Neural progenitor cell (in vitro differentiated cells): ENCODE measurements at regions not wholly inside any gene's neighbourhood (a gene's known extent, or its start where the extent isn't known, plus 50 kb on each side); places are given as distances from the start of the nearest gene placed in this dataset.
"Not testable (repeated sequence)": the region's sequence is repeated elsewhere in the genome, so short reads cannot be mapped to it uniquely, and the experiment has no call there.

Source experiments
- DNase-seq: peaks from one replicate; pipeline ENCODE4 v3.0.0-alpha.2; 2016; ENCODE audit warnings: low spot score
- H2AFZ ChIP-seq: fragments of 200-600 bp; sonication (generic); replicated peaks from 2 replicates; pipeline ENCODE4 v1.6.1; 2016; ENCODE audit warnings: antibody characterized with exemption
- H3F3A ChIP-seq: fragments of 200-600 bp; sonication (generic); 2 replicates; pipeline ENCODE4 v1.6.1; 2016; ENCODE audit warnings: antibody characterized with exemption, low read depth
- H3K27ac ChIP-seq: fragments of 200-600 bp; sonication (generic); 2 replicates; pipeline ENCODE4 v1.5.1; 2016; ENCODE audit warnings: mild to moderate bottlenecking
- H3K27me3 ChIP-seq: fragments of 200-600 bp; sonication (generic); 2 replicates; pipeline ENCODE4 v1.6.1; 2016; ENCODE audit warnings: mild to moderate bottlenecking, moderate library complexity
- H3K36me3 ChIP-seq: fragments of 200-600 bp; sonication (generic); 2 replicates; pipeline ENCODE4 v1.5.1; 2016
- H3K4me1 ChIP-seq: fragments of 200-600 bp; sonication (generic); 2 replicates; pipeline ENCODE4 v1.6.1; 2016; ENCODE audit warnings: mixed run types
- H3K4me2 ChIP-seq: fragments of 200-600 bp; sonication (generic); 2 replicates; pipeline ENCODE4 v1.6.1; 2016
- H3K4me3 ChIP-seq: fragments of 200-600 bp; sonication (generic); 2 replicates; pipeline ENCODE4 v1.5.1; 2016
- H3K79me2 ChIP-seq: fragments of 200-600 bp; sonication (generic); 2 replicates; pipeline ENCODE4 v1.6.1; 2016; ENCODE audit warnings: low read depth
- H3K9ac ChIP-seq: fragments of 200-600 bp; sonication (generic); 2 replicates; pipeline ENCODE4 v1.6.1; 2016
- H3K9me3 ChIP-seq: fragments of 200-600 bp; sonication (generic); 2 replicates; pipeline ENCODE4 v1.5.1; 2016; ENCODE audit warnings: low read depth
- H4K20me1 ChIP-seq: fragments of 200-600 bp; sonication (generic); 2 replicates; pipeline ENCODE4 v1.6.1; 2016; ENCODE audit warnings: low read depth
- H3K27ac Mint-ChIP-seq: 3 replicates; pipeline ENCODE4 v1.8.0; 2021; ENCODE audit warnings: mixed read lengths
- H3K27me3 Mint-ChIP-seq: 2 replicates; pipeline ENCODE4 v1.8.0; 2022; ENCODE audit warnings: low read depth, mild to moderate bottlenecking, inconsistent platforms, moderate library complexity, mixed read lengths; ENCODE audit not compliant: insufficient read depth
- H3K36me3 Mint-ChIP-seq: 3 replicates; pipeline ENCODE4 v1.8.0; 2021; ENCODE audit warnings: mixed read lengths
- H3K4me1 Mint-ChIP-seq: 3 replicates; pipeline ENCODE4 v1.8.0; 2021; ENCODE audit warnings: mixed read lengths
- H3K4me3 Mint-ChIP-seq: 3 replicates; pipeline ENCODE4 v1.8.0; 2021; ENCODE audit warnings: mild to moderate bottlenecking, moderate library complexity, mixed read lengths
- H3K9me3 Mint-ChIP-seq: 3 replicates; pipeline ENCODE4 v1.8.0; 2020; ENCODE audit warnings: mixed read lengths
- CTCF ChIP-seq: fragments of 200-600 bp; sonication (generic); IDR thresholded peaks from 2 replicates; pipeline ENCODE4 v1.5.1; 2017; ENCODE audit warnings: antibody characterized with exemption, mild to moderate bottlenecking
- EZH2 ChIP-seq: fragments of 200-600 bp; sonication (generic); IDR thresholded peaks from 2 replicates; pipeline ENCODE4 v1.6.1; 2017; ENCODE audit warnings: antibody characterized with exemption, mild to moderate bottlenecking, moderate library complexity
- EZH2phosphoT487 ChIP-seq: fragments of 200-600 bp; sonication (generic); IDR thresholded peaks from 2 replicates; pipeline ENCODE4 v1.6.1; 2017; ENCODE audit warnings: antibody characterized with exemption

- H3F3A ChIP-seq, H3K27ac Mint-ChIP-seq: not testable (repeated sequence)
Measured at GRCh38 chr2:131774955-131775555, 247.4 kb downstream of the CCDC74A start.

GRCh38 chr2:131775903-131776506 is 248.3 kb downstream of the CCDC74A start:
- H3K4me3 ChIP-seq, H4K20me1 ChIP-seq, H3F3A ChIP-seq, H3K27ac ChIP-seq, H3K9me3 Mint-ChIP-seq, H3K9ac ChIP-seq, H3K4me3 Mint-ChIP-seq, H3K9me3 ChIP-seq, H3K4me1 ChIP-seq, H3K4me1 Mint-ChIP-seq, H3K36me3 ChIP-seq, H2AFZ ChIP-seq, H3K4me2 ChIP-seq, H3K36me3 Mint-ChIP-seq, H3K27me3 Mint-ChIP-seq, H3K27me3 ChIP-seq, H3K27ac Mint-ChIP-seq, H3K79me2 ChIP-seq, DNase-seq: not testable (repeated sequence)

More at GRCh38 chr2:131774955-131775555, 247.4 kb downstream of the CCDC74A start:
- not testable (repeated sequence) for H3K27ac ChIP-seq, H3K4me3 Mint-ChIP-seq, H3K4me3 ChIP-seq, H3K27me3 ChIP-seq, H4K20me1 ChIP-seq, H3K9ac ChIP-seq, H2AFZ ChIP-seq, H3K4me2 ChIP-seq, H3K9me3 ChIP-seq, H3K27me3 Mint-ChIP-seq, H3K9me3 Mint-ChIP-seq, H3K4me1 Mint-ChIP-seq, H3K4me1 ChIP-seq, H3K36me3 ChIP-seq, DNase-seq, H3K79me2 ChIP-seq, H3K36me3 Mint-ChIP-seq

- H3F3A ChIP-seq, H3K4me2 ChIP-seq, H3K79me2 ChIP-seq, H3K36me3 Mint-ChIP-seq, H3K4me3 ChIP-seq, H4K20me1 ChIP-seq, H3K9ac ChIP-seq, H3K4me1 Mint-ChIP-seq, H3K36me3 ChIP-seq, H3K27me3 ChIP-seq, H3K27ac Mint-ChIP-seq, H3K4me1 ChIP-seq, H3K27ac ChIP-seq, H3K4me3 Mint-ChIP-seq, H3K9me3 ChIP-seq, H2AFZ ChIP-seq, DNase-seq, H3K9me3 Mint-ChIP-seq, H3K27me3 Mint-ChIP-seq: not testable (repeated sequence)
Measured at GRCh38 chr2:131780446-131780845, 252.8 kb downstream of the CCDC74A start.

- no peaks in the 10 kb centered on the region for H3K36me3 ChIP-seq
- H3K79me2 ChIP-seq, result no peaks in the 10 kb centered on the region
- Mint-ChIP-seq H3K9me3 (no peaks in the 10 kb centered on the region), H3K36me3 (no peaks in the 10 kb centered on the region), H3K4me1 (no peaks in the 10 kb centered on the region), H3K27me3 (peaks cover 3% of the 10 kb centered on the region), H3K4me3 (no peak overlapping the region), H3K27ac (no peak overlapping the region)
- H4K20me1 ChIP-seq, result no peaks in the 10 kb centered on the region
- peaks cover 27% of the 10 kb centered on the region for H3K27me3 ChIP-seq
- peak overlapping the region; percentile 95 for H2AFZ ChIP-seq
- TF ChIP-seq CTCF (no peak), EZH2 (no peak), EZH2phosphoT487 (no peak)
- no peak overlapping the region for H3K9ac ChIP-seq
- no peaks in the 10 kb centered on the region for H3K4me1 ChIP-seq
- peak overlapping the region; percentile 86 for H3K4me2 ChIP-seq
- H3K4me3 ChIP-seq, result peak overlapping the region; percentile 71
- H3F3A ChIP-seq, result no peaks in the 10 kb centered on the region
- H3K9me3 ChIP-seq, result no peaks in the 10 kb centered on the region
- H3K27ac ChIP-seq, result no peak overlapping the region
- peak; percentile 2 for DNase-seq
Measured at GRCh38 chr2:131801210-131801744, 273.6 kb downstream of the CCDC74A start.
